ENCODE measurements at regions not wholly inside any gene's neighbourhood (a gene's known extent, or its start where the extent isn't known, plus 50 kb on each side); places are given as distances from the start of the nearest gene placed in this dataset.

DNA sequence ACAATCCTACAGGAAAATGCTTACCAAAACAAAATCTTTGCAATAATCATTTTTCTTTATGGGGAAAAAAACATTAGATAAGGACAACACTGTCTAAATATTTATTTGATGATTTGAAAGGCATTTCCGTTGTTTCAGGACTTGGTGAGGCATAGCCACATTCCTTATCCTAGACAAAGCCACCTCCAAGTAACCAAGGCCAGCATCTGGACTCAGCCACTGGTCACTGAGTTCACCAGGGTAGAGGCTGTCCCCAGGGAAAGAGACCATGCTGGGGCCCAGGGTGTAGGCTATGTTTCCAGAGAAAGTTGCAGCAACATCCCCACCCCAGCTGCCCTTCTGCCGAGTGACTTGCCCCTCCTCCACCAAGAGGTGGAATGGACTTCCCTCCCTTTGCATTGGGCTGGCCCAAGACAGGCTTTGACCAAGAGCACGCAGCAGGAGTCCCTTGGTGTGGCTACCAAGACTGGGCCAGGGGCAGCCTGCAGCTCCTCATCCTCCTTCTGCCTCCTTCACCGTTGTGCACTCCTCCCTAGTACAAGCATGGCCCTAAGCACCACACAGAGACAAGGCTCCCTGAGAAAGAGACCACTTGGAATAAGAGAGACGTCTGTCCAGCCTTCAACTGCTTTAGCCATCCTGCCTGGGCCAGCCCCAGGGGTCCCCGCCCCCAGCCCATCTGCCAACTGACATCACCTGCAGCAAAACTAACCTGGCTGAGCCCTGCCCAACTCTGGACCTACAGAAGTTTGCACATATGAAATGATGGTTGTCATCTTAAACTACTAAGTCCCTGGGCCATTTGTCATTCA lies 68.1 kb upstream of the SPIN1 start:
- no peaks in the 10 kb centered on the region for H3K9me3 Mint-ChIP-seq
- no peak for DNase-seq (ENCODE audit: low read depth, low spot score)
- H3K4me3 Mint-ChIP-seq = no peak overlapping the region
- no peaks in the 10 kb centered on the region for H3K36me3 Mint-ChIP-seq (ENCODE audit: low read depth)
- H3K27me3 Mint-ChIP-seq (ENCODE audit: low read depth) = no peaks in the 10 kb centered on the region
- H3K27ac Mint-ChIP-seq (ENCODE audit: unreplicated experiment) = no peak overlapping the region
- TF ChIP-seq CTCF (conservative IDR thresholded peaks at IDR 0.05) = no peak
- H3K4me1 Mint-ChIP-seq = no peaks in the 10 kb centered on the region

- no peak for DNase-seq (ENCODE audit: low read depth, low spot score)
- Mint-ChIP-seq H3K27ac (ENCODE audit: unreplicated experiment) (no peak overlapping the region), H3K4me1 (peaks cover 5% of the 10 kb centered on the region), H3K36me3 (ENCODE audit: low read depth) (no peaks in the 10 kb centered on the region), H3K27me3 (ENCODE audit: low read depth) (peaks cover 5% of the 10 kb centered on the region), H3K9me3 (no peaks in the 10 kb centered on the region), H3K4me3 (no peak overlapping the region)
- no peak for TF ChIP-seq CTCF (conservative IDR thresholded peaks at IDR 0.05)
These were observed 74.7 kb upstream of the SPIN1 start for GRCh38 chr9:88313364-88314220.

GRCh38 chr9:88312517-88313103 lies 75.6 kb upstream of the SPIN1 start:
- TF ChIP-seq CTCF (conservative IDR thresholded peaks at IDR 0.05) = no peak
- H3K9me3 Mint-ChIP-seq = no peaks in the 10 kb centered on the region
- H3K27me3 Mint-ChIP-seq (ENCODE audit: low read depth) = peaks cover 5% of the 10 kb centered on the region
- DNase-seq (ENCODE audit: low read depth, low spot score) = no peak
- H3K4me1 Mint-ChIP-seq = peaks cover 5% of the 10 kb centered on the region
- no peak overlapping the region for H3K27ac Mint-ChIP-seq (ENCODE audit: unreplicated experiment)
- no peak overlapping the region for H3K4me3 Mint-ChIP-seq
- H3K36me3 Mint-ChIP-seq (ENCODE audit: low read depth) = no peaks in the 10 kb centered on the region

GRCh38 chr9:88312045-88312444 lies 76.2 kb upstream of the SPIN1 start:
- H3K4me1 Mint-ChIP-seq = peaks cover 5% of the 10 kb centered on the region

More at GRCh38 chr9:88312045-88312444, 76.2 kb upstream of the SPIN1 start:
- no peak for TF ChIP-seq CTCF (conservative IDR thresholded peaks at IDR 0.05)
- H3K9me3 Mint-ChIP-seq = no peaks in the 10 kb centered on the region
- H3K36me3 Mint-ChIP-seq (ENCODE audit: low read depth) = no peaks in the 10 kb centered on the region
- no peak overlapping the region for H3K27ac Mint-ChIP-seq (ENCODE audit: unreplicated experiment)
- no peak for DNase-seq (ENCODE audit: low read depth, low spot score)
- H3K4me3 Mint-ChIP-seq = no peak overlapping the region
- H3K27me3 Mint-ChIP-seq (ENCODE audit: low read depth) = peaks cover 5% of the 10 kb centered on the region
